HEK293 (cell line): ENCODE measurements at regions not wholly inside any gene's neighbourhood (a gene's known extent, or its start where the extent isn't known, plus 50 kb on each side); places are given as distances from the start of the nearest gene placed in this dataset.

Experiments used
- CTCF ChIA-PET: fragments of 350-600 bp; formaldehyde crosslinking; extraction: SDS; loops from one replicate; lab custom pipeline; 2021; ENCODE audit warnings: antibody characterized with exemption; lab: Yijun Ruan, JAX
- POLR2A ChIA-PET: fragments of 300-600 bp; formaldehyde crosslinking; extraction: SDS; loops from one replicate; lab custom pipeline; 2020; ENCODE audit warnings: antibody characterized with exemption, inconsistent platforms; lab: Yijun Ruan, JAX
- H3K27ac ChIP-seq: fragments of 200-500 bp; sonication (Bioruptor generic); 2 replicates; pipeline ENCODE4 v1.5.1; 2014; ENCODE audit warnings: low read depth, low read length, control low read depth, inconsistent platforms; ENCODE audit errors: extremely low read depth
- H3K36me3 ChIP-seq, 2 experiments: fragments of 200-500 bp in 1 of 2; sonication (Bioruptor generic) in 1 of 2; 1 replicate in 1 of 2; 2 replicates in 1 of 2; pipeline ENCODE4 v1.5.1; 2014 to 2017; ENCODE audit warnings: inconsistent platforms in 2 of 2, low read length in 2 of 2; ENCODE audit not compliant: control insufficient read depth in 2 of 2, insufficient read depth in 1 of 2
- H3K4me1 ChIP-seq: fragments of 200-500 bp; sonication (Bioruptor generic); 2 replicates; pipeline ENCODE4 v1.5.1; 2014; ENCODE audit warnings: mild to moderate bottlenecking, low read length, inconsistent platforms; ENCODE audit not compliant: control insufficient read depth, insufficient read depth
- H3K4me3 ChIP-seq: 2 replicates; pipeline ENCODE4 v1.5.1; 2011; ENCODE audit warnings: low read depth, mild to moderate bottlenecking, control low read depth, low read length, moderate library complexity
- H3K9me3 ChIP-seq: fragments of 200-500 bp; sonication (Bioruptor generic); 2 replicates; pipeline ENCODE4 v1.5.1; 2014; ENCODE audit warnings: low read depth, low read length, inconsistent platforms; ENCODE audit not compliant: control insufficient read depth, insufficient read depth
- ZNF138 ChIP-seq: fragments of 450-650 bp; formaldehyde crosslinking; IDR thresholded peaks from 2 replicates; pipeline ENCODE4 v1.5.1; 2016; ENCODE audit warnings: missing biosample characterization, missing genetic modification characterization, borderline replicate concordance
- ZNF19 ChIP-seq: fragments of 450-650 bp; formaldehyde crosslinking; IDR thresholded peaks from 2 replicates; pipeline ENCODE4; 2016; ENCODE audit warnings: missing biosample characterization, missing genetic modification characterization, low read depth
- ZNF239 ChIP-seq: fragments of 450-650 bp; formaldehyde crosslinking; IDR thresholded peaks from 2 replicates; pipeline ENCODE4 v1.5.1; 2016; ENCODE audit warnings: missing biosample characterization, missing genetic modification characterization
- ZNF391 ChIP-seq: fragments of 450-650 bp; formaldehyde crosslinking; IDR thresholded peaks from 2 replicates; pipeline ENCODE4 v1.5.1; 2016; ENCODE audit warnings: low read depth, missing biosample characterization, missing genetic modification characterization, borderline replicate concordance
- ZNF549 ChIP-seq: fragments of 450-650 bp; IDR thresholded peaks from 2 replicates; pipeline ENCODE4 v1.5.1; 2018; ENCODE audit warnings: missing biosample characterization, missing genetic modification characterization, mild to moderate bottlenecking, inconsistent platforms, moderate library complexity
- ZNF629 ChIP-seq: fragments of 450-650 bp; formaldehyde crosslinking; IDR thresholded peaks from 2 replicates; pipeline ENCODE4 v1.5.1; 2017; ENCODE audit warnings: missing biosample characterization, missing genetic modification characterization
- ZNF670 ChIP-seq: fragments of 450-650 bp; formaldehyde crosslinking; IDR thresholded peaks from 2 replicates; pipeline ENCODE4 v1.5.1; 2016; ENCODE audit warnings: missing biosample characterization, missing genetic modification characterization, low read depth
- ZNF747 ChIP-seq: fragments of 450-650 bp; formaldehyde crosslinking; IDR thresholded peaks from 2 replicates; pipeline ENCODE4 v1.5.1; 2016; ENCODE audit warnings: missing biosample characterization, missing genetic modification characterization
- ZNF768 ChIP-seq: fragments of 450-650 bp; formaldehyde crosslinking; IDR thresholded peaks from 2 replicates; pipeline ENCODE4 v1.5.1; 2018; ENCODE audit warnings: missing biosample characterization, mild to moderate bottlenecking, missing genetic modification characterization
- ZNF791 ChIP-seq: fragments of 450-650 bp; formaldehyde crosslinking; IDR thresholded peaks from 2 replicates; pipeline ENCODE4 v1.5.1; 2016; ENCODE audit warnings: missing biosample characterization, missing genetic modification characterization
- ZSCAN23 ChIP-seq: fragments of 450-650 bp; formaldehyde crosslinking; IDR thresholded peaks from 2 replicates; pipeline ENCODE4 v1.5.1; 2016; ENCODE audit warnings: missing biosample characterization, missing genetic modification characterization
- TF ChIP-seq, protein P1 (sequence below): fragments of 450-650 bp; formaldehyde crosslinking; optimal IDR thresholded peaks from 2 replicates; pipeline ENCODE3; 2016; ENCODE audit warnings: missing biosample characterization, mild to moderate bottlenecking, missing genetic modification characterization
- TF ChIP-seq, protein P2 (sequence below): fragments of 450-650 bp; formaldehyde crosslinking; conservative IDR thresholded peaks from 2 replicates; pipeline ENCODE4 v1.5.1; 2016; ENCODE audit warnings: low read depth, missing biosample characterization, missing genetic modification characterization
- TF ChIP-seq, protein P3 (sequence below): fragments of 450-650 bp; formaldehyde crosslinking; IDR thresholded peaks from 2 replicates; pipeline ENCODE4 v1.5.1; 2016; ENCODE audit warnings: missing biosample characterization, missing genetic modification characterization
- TF ChIP-seq, protein P4 (sequence below): fragments of 450-650 bp; formaldehyde crosslinking; IDR thresholded peaks from 2 replicates; pipeline ENCODE4 v1.5.1; 2016; ENCODE audit warnings: missing biosample characterization, missing genetic modification characterization

DNA sequence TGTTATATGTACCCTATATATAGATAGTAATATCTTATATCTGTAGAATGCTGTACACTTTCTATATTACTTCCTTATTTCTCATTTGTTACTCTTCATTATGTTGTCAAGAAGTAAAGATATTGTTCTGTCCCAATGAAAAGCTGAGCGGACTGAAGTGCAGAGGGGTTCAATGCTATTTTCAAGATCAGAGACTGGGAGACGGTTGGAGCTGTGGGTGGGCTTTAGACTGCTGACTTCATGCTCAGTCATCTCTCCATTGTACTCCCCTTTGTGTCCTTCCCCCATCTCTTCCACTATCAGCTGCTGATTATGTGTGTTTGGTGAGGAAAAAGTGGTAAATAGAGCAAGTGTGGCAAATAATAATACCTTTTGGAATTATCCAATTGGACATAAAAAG is 532.3 kb upstream of the ZNF608 start:
- no peak for TF ChIP-seq ZNF747 (tag by site-specific recombination)
- CTCF ChIA-PET = no interaction called here
- Histone ChIP-seq H3K4me3 (no peak overlapping the region), H3K36me3 (no peaks in the 10 kb centered on the region), H3K4me1 (peaks cover 30% of the 10 kb centered on the region), H3K9me3 (no peaks in the 10 kb centered on the region), H3K27ac (no peak overlapping the region)
- POLR2A ChIA-PET = no interaction called here

DNA sequence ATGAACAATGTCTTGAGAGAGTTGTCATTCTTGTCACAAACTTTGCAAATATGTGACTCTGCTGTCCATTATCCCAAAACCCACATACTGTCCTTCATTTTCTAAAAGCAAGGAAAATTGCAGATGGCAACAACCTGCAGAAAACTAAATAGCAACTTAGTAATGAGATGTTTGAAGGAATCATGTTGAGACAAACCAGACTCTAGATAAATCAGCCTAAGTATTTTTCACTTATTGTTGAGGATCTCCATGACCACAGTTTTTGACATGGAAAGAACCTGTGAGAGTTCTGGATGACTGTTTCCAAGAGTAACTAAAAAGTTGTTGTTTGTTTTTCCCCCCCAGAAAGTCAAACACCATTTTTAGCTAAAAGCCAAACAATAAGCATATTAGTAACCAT is 535.2 kb upstream of the ZNF608 start:
- CTCF ChIA-PET = interaction anchor here (0.6 kb wide), 1 partner anchor 55 kb away, joined by 3 read pairs; no protein-coding TSS in a partner anchor
- no peak for TF ChIP-seq ZNF239
- TF ChIP-seq ZNF549 = no peak
- TF ChIP-seq ZNF138 (tag by site-specific recombination) = no peak
- TF ChIP-seq ZNF670 (tag by site-specific recombination) = no peak
- POLR2A ChIA-PET = interaction anchor here (0.7 kb wide), 1 partner anchor 36 kb away, joined by 3 read pairs; no protein-coding TSS in a partner anchor
- Histone ChIP-seq H3K4me1 (peaks cover 8% of the 10 kb centered on the region), H3K9me3 (no peaks in the 10 kb centered on the region), H3K27ac (no peak overlapping the region), H3K4me3 (no peak overlapping the region), H3K36me3 (no peaks in the 10 kb centered on the region)

DNA sequence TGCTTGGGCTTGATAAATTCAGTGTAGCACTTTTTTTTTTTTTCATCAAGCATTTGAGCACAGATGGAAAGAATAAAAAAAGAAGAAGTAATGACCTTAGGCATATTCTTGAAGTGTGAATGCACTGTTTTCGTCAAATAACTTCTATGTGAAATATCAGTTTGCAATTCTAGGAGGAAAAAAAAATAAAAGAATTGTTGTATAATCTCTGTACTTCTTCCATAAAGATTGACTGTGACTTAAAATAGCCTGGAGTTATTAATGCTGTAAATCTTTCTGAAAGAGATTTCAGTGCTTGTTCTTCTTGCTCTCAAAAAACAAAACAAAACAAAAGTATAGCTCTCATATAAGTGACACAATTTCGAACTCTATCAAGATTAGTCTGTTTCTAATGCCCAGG is 536.9 kb upstream of the ZNF608 start:
- CTCF ChIA-PET = no interaction called here
- peaks cover 2% of the 10 kb centered on the region; the same call in 1 of the 2 replicates for H3K4me1 ChIP-seq
- TF ChIP-seq ZNF768 (tag by site-specific recombination) = no peak
- no peak for TF ChIP-seq ZNF391 (tag by site-specific recombination)
- TF ChIP-seq, protein P1, sequence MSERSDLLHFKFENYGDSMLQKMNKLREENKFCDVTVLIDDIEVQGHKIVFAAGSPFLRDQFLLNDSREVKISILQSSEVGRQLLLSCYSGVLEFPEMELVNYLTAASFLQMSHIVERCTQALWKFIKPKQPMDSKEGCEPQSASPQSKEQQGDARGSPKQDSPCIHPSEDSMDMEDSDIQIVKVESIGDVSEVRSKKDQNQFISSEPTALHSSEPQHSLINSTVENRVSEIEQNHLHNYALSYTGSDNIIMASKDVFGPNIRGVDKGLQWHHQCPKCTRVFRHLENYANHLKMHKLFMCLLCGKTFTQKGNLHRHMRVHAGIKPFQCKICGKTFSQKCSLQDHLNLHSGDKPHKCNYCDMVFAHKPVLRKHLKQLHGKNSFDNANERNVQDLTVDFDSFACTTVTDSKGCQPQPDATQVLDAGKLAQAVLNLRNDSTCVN (tag by site-specific recombination) = no peak
- no peak for TF ChIP-seq ZNF791 (tag by site-specific recombination)
- TF ChIP-seq, protein P2, sequence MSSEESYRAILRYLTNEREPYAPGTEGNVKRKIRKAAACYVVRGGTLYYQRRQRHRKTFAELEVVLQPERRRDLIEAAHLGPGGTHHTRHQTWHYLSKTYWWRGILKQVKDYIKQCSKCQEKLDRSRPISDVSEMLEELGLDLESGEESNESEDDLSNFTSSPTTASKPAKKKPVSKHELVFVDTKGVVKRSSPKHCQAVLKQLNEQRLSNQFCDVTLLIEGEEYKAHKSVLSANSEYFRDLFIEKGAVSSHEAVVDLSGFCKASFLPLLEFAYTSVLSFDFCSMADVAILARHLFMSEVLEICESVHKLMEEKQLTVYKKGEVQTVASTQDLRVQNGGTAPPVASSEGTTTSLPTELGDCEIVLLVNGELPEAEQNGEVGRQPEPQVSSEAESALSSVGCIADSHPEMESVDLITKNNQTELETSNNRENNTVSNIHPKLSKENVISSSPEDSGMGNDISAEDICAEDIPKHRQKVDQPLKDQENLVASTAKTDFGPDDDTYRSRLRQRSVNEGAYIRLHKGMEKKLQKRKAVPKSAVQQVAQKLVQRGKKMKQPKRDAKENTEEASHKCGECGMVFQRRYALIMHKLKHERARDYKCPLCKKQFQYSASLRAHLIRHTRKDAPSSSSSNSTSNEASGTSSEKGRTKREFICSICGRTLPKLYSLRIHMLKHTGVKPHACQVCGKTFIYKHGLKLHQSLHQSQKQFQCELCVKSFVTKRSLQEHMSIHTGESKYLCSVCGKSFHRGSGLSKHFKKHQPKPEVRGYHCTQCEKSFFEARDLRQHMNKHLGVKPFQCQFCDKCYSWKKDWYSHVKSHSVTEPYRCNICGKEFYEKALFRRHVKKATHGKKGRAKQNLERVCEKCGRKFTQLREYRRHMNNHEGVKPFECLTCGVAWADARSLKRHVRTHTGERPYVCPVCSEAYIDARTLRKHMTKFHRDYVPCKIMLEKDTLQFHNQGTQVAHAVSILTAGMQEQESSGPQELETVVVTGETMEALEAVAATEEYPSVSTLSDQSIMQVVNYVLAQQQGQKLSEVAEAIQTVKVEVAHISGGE = no peak
- TF ChIP-seq ZNF629 (tag by site-specific recombination) = no peak
- TF ChIP-seq ZNF19 = no peak
- TF ChIP-seq, protein P3, sequence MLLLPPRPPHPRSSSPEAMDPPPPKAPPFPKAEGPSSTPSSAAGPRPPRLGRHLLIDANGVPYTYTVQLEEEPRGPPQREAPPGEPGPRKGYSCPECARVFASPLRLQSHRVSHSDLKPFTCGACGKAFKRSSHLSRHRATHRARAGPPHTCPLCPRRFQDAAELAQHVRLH = no peak
- TF ChIP-seq ZSCAN23 (tag by site-specific recombination) = no peak
- TF ChIP-seq, protein P4, sequence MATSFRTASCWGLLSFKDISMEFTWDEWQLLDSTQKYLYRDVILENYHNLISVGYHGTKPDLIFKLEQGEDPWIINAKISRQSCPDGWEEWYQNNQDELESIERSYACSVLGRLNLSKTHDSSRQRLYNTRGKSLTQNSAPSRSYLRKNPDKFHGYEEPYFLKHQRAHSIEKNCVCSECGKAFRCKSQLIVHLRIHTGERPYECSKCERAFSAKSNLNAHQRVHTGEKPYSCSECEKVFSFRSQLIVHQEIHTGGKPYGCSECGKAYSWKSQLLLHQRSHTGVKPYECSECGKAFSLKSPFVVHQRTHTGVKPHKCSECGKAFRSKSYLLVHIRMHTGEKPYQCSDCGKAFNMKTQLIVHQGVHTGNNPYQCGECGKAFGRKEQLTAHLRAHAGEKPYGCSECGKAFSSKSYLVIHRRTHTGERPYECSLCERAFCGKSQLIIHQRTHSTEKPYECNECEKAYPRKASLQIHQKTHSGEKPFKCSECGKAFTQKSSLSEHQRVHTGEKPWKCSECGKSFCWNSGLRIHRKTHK = no peak
- TF ChIP-seq, all 188 proteins: peak for 0
- Histone ChIP-seq H3K9me3 (no peaks in the 10 kb centered on the region), H3K27ac (no peak overlapping the region), H3K36me3 (no peaks in the 10 kb centered on the region), H3K4me3 (no peak overlapping the region)
- POLR2A ChIA-PET = no interaction called here
